ENCODE measurements at regions not wholly inside any gene's neighbourhood (a gene's known extent, or its start where the extent isn't known, plus 50 kb on each side); places are given as distances from the start of the nearest gene placed in this dataset.
A peak's percentile ranks its signal among the peaks of the same experiment; 100 is the strongest.

DNA sequence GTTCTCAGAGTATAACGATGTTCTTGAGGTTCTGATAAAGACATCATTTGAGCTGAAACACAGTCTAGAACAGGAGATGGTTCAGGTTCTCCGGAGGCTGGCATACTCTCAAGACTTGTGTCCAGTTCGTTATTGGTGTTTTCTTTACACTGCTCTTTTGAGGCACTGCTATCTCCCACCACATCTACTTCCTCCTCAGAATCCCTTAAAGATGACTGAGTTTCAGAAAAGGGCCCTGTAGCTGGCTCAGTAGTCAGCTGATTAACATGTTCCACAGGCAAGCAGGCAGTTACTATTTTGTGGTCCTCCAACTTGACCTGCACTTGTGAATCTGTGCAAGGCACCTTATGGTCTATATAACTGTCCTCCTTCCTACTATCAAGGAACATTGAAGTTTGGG is 50.2 kb downstream of the ZZZ3 start:
- FAIRE-seq (no peak), DNase-seq (no peak), ATAC-seq (peak in 2 of 4 donors; percentile 34 to 37)
- no peaks in the 10 kb centered on the region for H3K9me3 ChIP-seq
- no peak overlapping the region for H3K4me3 ChIP-seq
- H3K36me3 ChIP-seq = peaks cover 0 to 25% (median 2%) of the 10 kb centered on the region in 3 donors
- TF ChIP-seq CTCF (IDR thresholded peaks at IDR 0.05) = no peak
- WGBS, 2 donors = 81 to 91% methylated on average over 3 of the region's 3 CpGs
- intact Hi-C loops (cut with DNase I) = no loop called here
- H3K27me3 ChIP-seq = no peaks in the 10 kb centered on the region
- H3K4me1 ChIP-seq = no peaks in the 10 kb centered on the region
- H3K27ac ChIP-seq = no peak overlapping the region

DNA sequence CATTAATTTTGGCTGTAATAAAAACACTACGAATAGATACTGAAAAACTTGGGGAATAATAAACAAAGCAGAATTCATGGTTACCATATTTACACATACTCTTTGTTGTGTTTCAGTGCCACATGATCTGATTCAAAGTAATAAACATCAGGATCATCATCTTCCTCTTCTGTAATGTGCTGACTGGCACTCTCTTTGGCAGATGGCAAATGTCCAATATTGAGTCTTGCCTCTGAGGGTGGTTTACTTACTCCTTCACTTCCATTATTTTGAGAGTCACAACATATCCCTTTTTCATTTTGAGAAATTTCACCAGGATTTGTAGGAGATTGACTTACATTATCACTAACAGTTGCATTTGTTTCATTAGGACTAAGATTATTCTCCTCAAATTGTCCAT is 50.7 kb downstream of the ZZZ3 start:
- no peak for TF ChIP-seq CTCF (IDR thresholded peaks at IDR 0.05)
- FAIRE-seq (no peak), DNase-seq (no peak), ATAC-seq (peak in 2 of 4 donors; percentile 51 to 55)
- no peaks in the 10 kb centered on the region for H3K4me1 ChIP-seq
- 90 to 98% methylated on average over 1 of the region's 1 CpG for WGBS, 2 donors
- H3K9me3 ChIP-seq = no peaks in the 10 kb centered on the region
- no peaks in the 10 kb centered on the region for H3K27me3 ChIP-seq
- H3K4me3 ChIP-seq = no peak overlapping the region
- intact Hi-C loops (cut with DNase I) = no loop called here
- peaks cover 0 to 25% (median 2%) of the 10 kb centered on the region in 3 donors for H3K36me3 ChIP-seq
- H3K27ac ChIP-seq = no peak overlapping the region

DNA sequence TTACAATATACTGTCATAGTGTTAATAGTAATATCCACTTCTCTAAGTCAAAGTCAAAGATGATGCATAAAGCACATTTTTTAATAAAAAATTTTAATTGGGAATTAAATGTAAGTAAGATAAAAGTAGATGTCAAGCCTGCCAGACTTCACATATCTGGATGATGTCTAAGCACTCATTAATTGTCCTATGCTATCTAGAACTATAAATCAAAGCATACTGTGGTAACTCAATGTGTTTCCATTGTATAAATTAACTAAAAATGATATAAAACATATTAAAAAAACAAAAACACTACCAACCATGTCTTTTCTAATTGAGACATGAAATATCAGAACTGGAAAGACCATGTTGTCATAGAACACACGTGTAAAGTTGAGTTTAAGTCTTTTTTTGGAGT is 51.2 kb downstream of the ZZZ3 start:
- intact Hi-C loops (cut with DNase I) = no loop called here
- no peak for DNase-seq
- H3K27me3 ChIP-seq = no peaks in the 10 kb centered on the region
- H3K4me3 ChIP-seq = no peak overlapping the region
- WGBS, 2 donors = 96 to 97% methylated on average over 1 of the region's 1 CpG
- peaks cover 0 to 22% (median 2%) of the 10 kb centered on the region in 3 donors for H3K36me3 ChIP-seq
- no peak for ATAC-seq
- no peak for TF ChIP-seq CTCF (IDR thresholded peaks at IDR 0.05)
- no peak for FAIRE-seq
- no peak overlapping the region for H3K27ac ChIP-seq
- no peaks in the 10 kb centered on the region for H3K9me3 ChIP-seq
- H3K4me1 ChIP-seq = no peaks in the 10 kb centered on the region

DNA sequence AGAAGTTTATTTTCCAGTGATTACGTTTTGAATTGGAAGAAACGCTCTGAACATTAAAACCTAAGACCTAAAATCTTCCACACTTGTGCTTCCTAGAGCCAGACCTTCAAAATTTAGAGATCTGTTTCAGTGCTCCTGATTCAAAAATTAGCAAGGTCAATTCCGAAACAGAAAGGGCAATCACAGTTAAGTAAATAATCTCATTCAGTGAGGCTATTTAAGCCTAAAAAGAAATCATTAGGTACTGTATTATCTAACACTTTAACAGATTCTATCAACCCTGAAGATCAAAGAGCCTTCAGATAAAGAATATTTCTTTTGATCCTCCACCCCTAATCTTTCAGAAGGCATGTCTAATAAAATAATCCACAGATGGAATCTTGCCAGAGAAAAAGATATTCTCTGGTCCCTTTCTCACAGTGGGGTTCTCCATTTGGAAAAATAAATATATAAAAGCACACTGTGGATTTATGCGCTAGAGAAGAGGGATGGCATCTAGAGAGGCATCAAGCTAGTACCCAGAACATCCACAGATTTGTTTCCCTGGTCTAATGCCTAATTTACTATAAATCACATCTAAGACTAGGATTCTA is 54.4 kb downstream of the ZZZ3 start:
- Histone ChIP-seq H3K4me1 (no peaks in the 10 kb centered on the region), H3K27me3 (no peaks in the 10 kb centered on the region), H3K27ac (no peak overlapping the region), H3K4me3 (no peak overlapping the region), H3K9me3 (no peaks in the 10 kb centered on the region), H3K36me3 (peaks cover 0 to 20% (median 2%) of the 10 kb centered on the region in 3 donors)
- 88 to 90% methylated on average over 4 of the region's 4 CpGs for WGBS, 2 donors
- ATAC-seq = no peak
- no peak for DNase-seq
- intact Hi-C loops (cut with DNase I) = no loop called here
- TF ChIP-seq CTCF (IDR thresholded peaks at IDR 0.05) = no peak
- no peak for FAIRE-seq

DNA sequence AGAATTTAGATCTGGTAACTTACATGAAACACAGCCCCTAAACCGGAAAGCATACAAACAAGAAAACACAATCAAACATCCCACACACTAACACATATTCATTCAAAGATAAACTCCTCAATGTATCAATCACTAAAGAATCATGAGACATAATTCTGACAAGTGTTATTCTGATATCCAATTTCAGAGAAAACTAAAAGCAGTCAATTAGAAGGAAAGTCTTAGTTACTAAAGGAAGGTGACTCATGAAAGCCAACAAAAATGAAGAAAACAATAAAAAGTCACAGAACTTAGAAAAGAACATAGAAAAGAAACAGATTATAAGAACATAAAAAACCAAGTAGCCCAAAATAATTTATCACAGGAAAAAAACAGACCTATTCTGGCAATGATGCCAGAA is 57.2 kb downstream of the ZZZ3 start:
- intact Hi-C loops (cut with DNase I) = no loop called here
- ATAC-seq = no peak
- Histone ChIP-seq H3K27ac (no peak overlapping the region), H3K27me3 (no peaks in the 10 kb centered on the region), H3K4me1 (no peaks in the 10 kb centered on the region), H3K4me3 (no peak overlapping the region), H3K36me3 (peaks cover 0 to 6% (median 5%) of the 10 kb centered on the region in 3 donors), H3K9me3 (no peaks in the 10 kb centered on the region)
- WGBS, 2 donors = 92 to 94% methylated on average over 1 of the region's 1 CpG
- no peak for TF ChIP-seq CTCF (IDR thresholded peaks at IDR 0.05)
- FAIRE-seq = no peak
- DNase-seq = no peak

All from pancreas (tissue), 10 donors.